NCI-H2171 (cell line): ENCODE measurements at regions not wholly inside any gene's neighbourhood (a gene's known extent, or its start where the extent isn't known, plus 50 kb on each side); places are given as distances from the start of the nearest gene placed in this dataset.

Source experiments
- DNase-seq: peaks from one replicate; lab custom pipeline; 2025; lab: John Stamatoyannopoulos, UW

- DNase-seq: no peak
Measured at GRCh38 chr18:29664278-29665036, 1378.1 kb downstream of the DSC3 start.

GRCh38 chr18:29661924-29662323 lies 1380.6 kb downstream of the DSC3 start:
- DNase-seq: no peak

- DNase-seq: no peak
Measured at GRCh38 chr18:29660777-29661176, 1381.8 kb downstream of the DSC3 start.

- no peak for DNase-seq
Measured at GRCh38 chr18:29653671-29654215, 1388.8 kb downstream of the DSC3 start.

GRCh38 chr18:29652797-29653196 lies 1389.7 kb downstream of the DSC3 start:
- DNase-seq: no peak

- no peak for DNase-seq
Measured at GRCh38 chr18:29651122-29651680, 1391.3 kb downstream of the DSC3 start.

GRCh38 chr18:29648891-29649290 lies 1393.7 kb downstream of the DSC3 start:
- DNase-seq: no peak

GRCh38 chr18:29647700-29648099 lies 1394.8 kb downstream of the DSC3 start:
- DNase-seq: no peak

GRCh38 chr18:29644276-29644675 lies 1398.3 kb downstream of the DSC3 start:
- DNase-seq: no peak

GRCh38 chr18:29629493-29630036 lies 1413.0 kb downstream of the DSC3 start:
- no peak for DNase-seq

- no peak for DNase-seq
Measured at GRCh38 chr18:29626094-29626493, 1416.4 kb downstream of the DSC3 start.

GRCh38 chr18:29616867-29617266 lies 1425.7 kb downstream of the DSC3 start:
- no peak for DNase-seq

- no peak for DNase-seq
Measured at GRCh38 chr18:29608982-29609381, 1432.1 kb upstream of the CDH2 start.

- no peak for DNase-seq
Measured at GRCh38 chr18:29605365-29605764, 1428.4 kb upstream of the CDH2 start.

- no peak for DNase-seq
Measured at GRCh38 chr18:29596959-29597358, 1420.0 kb upstream of the CDH2 start.

- DNase-seq: no peak
Measured at GRCh38 chr18:29594493-29594892, 1417.6 kb upstream of the CDH2 start.

GRCh38 chr18:29588446-29589100 lies 1411.6 kb upstream of the CDH2 start:
- DNase-seq: no peak

GRCh38 chr18:29586210-29586609 lies 1409.3 kb upstream of the CDH2 start:
- no peak for DNase-seq

GRCh38 chr18:29560270-29560669 lies 1383.3 kb upstream of the CDH2 start:
- DNase-seq: no peak

GRCh38 chr18:29556070-29556469 lies 1379.1 kb upstream of the CDH2 start:
- DNase-seq: no peak

GRCh38 chr18:29549759-29550158 lies 1372.8 kb upstream of the CDH2 start:
- no peak for DNase-seq

GRCh38 chr18:29547626-29548025 lies 1370.7 kb upstream of the CDH2 start:
- DNase-seq: no peak

GRCh38 chr18:29540548-29540947 lies 1363.6 kb upstream of the CDH2 start:
- DNase-seq: no peak
